ENCODE measurements at regions not wholly inside any gene's neighbourhood (a gene's known extent, or its start where the extent isn't known, plus 50 kb on each side); places are given as distances from the start of the nearest gene placed in this dataset.

DNA sequence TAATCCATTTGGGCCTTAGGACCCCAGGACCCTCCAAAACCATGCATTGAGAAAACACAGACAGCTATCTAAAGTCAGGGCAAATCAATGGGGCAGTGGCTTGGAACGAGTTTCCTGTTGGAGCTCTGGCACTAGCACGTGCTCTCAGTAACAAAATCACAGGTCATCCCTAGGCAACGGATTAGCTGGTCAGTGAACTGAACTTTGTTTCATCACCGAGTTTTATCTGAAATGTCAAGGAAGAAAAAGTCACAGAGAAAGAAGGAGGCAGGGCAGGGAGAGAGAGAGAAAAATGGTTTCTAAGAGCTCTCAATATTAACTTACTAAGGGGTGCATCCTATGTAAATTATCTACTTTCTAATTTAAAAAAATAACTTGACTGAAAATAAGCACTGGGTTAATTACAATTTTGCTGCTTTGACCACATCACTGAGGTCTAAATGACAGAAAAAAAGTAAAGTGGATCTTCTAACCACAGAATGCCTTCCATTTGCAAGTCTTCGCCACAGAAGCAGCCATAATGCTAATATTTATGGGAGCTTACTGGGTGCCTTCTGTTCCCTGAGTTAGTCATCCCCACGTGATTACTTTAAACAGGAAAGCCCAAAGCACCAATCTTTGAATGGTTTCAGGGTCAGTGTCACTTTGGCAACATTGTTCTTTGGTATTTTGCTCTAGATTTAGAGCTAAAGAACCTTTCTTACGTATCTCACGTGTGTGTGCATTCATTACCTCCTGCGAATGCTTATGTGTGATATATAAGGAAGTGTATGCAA, 503.9 kb downstream of the RASEF start:
- H3K27me3 ChIP-seq (ENCODE audit: insufficient read depth, low read length, poor library complexity), result no peaks in the 10 kb centered on the region
- H3K79me2 ChIP-seq (ENCODE audit: insufficient read depth, low read length), result no peaks in the 10 kb centered on the region
- H3K4me3 ChIP-seq (ENCODE audit: low read depth in 1 of 2, low read length in 2 of 2), result no peak overlapping the region
- TF ChIP-seq EZH2 (IDR thresholded peaks at IDR 0.05; ENCODE audit: borderline replicate concordance, low read depth, low read length, severe bottlenecking), result no peak
- TF ChIP-seq, protein P1, sequence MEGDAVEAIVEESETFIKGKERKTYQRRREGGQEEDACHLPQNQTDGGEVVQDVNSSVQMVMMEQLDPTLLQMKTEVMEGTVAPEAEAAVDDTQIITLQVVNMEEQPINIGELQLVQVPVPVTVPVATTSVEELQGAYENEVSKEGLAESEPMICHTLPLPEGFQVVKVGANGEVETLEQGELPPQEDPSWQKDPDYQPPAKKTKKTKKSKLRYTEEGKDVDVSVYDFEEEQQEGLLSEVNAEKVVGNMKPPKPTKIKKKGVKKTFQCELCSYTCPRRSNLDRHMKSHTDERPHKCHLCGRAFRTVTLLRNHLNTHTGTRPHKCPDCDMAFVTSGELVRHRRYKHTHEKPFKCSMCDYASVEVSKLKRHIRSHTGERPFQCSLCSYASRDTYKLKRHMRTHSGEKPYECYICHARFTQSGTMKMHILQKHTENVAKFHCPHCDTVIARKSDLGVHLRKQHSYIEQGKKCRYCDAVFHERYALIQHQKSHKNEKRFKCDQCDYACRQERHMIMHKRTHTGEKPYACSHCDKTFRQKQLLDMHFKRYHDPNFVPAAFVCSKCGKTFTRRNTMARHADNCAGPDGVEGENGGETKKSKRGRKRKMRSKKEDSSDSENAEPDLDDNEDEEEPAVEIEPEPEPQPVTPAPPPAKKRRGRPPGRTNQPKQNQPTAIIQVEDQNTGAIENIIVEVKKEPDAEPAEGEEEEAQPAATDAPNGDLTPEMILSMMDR (IDR thresholded peaks at IDR 0.05; ENCODE audit: borderline replicate concordance, extremely low read depth, low read length, poor library complexity, severe bottlenecking), result no peak
- H4K20me1 ChIP-seq (ENCODE audit: insufficient read depth, low read length), result no peaks in the 10 kb centered on the region
- H2AFZ ChIP-seq (ENCODE audit: low read depth, low read length), result no peak overlapping the region
- no peak overlapping the region for H3K9ac ChIP-seq (ENCODE audit: low read depth, low read length)
- no peaks in the 10 kb centered on the region for H3K4me1 ChIP-seq (ENCODE audit: insufficient read depth, low read length)
- DNase-seq, result no peak
- H3K36me3 ChIP-seq (ENCODE audit: insufficient read depth, low read length), result no peaks in the 10 kb centered on the region
- no peaks in the 10 kb centered on the region for H3K9me3 ChIP-seq (ENCODE audit: insufficient read depth, low read length, severe bottlenecking)
- no peak for ATAC-seq (ENCODE audit: insufficient read depth, low read depth)
- H3K4me2 ChIP-seq (ENCODE audit: insufficient read depth, low read length), result no peak overlapping the region
- H3K27ac ChIP-seq (ENCODE audit: low read length), result no peak overlapping the region

DNA sequence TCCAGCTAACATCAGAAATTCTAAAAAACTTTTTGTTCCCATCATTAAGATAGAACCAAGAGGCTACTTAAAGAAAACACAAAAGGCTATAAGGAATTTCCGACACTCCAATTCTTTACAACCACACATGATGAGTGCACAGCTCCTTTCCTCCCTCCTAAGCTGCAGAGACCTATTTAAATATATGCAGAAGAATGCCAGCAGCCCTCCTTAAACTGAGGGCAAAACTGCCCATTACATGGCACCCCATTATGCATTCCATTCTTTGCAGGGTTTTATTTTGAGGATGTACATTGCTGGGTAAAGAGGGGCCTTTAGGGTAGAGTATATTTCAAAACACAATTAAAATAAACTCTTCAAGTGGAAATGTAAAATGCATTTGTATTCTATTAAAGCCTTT, 502.9 kb downstream of the RASEF start:
- H3K36me3 ChIP-seq (ENCODE audit: insufficient read depth, low read length), result no peaks in the 10 kb centered on the region
- H4K20me1 ChIP-seq (ENCODE audit: insufficient read depth, low read length), result no peaks in the 10 kb centered on the region
- H2AFZ ChIP-seq (ENCODE audit: low read depth, low read length), result no peak overlapping the region
- DNase-seq (no peak), ATAC-seq (ENCODE audit: insufficient read depth, low read depth) (no peak)
- H3K4me2 ChIP-seq (ENCODE audit: insufficient read depth, low read length), result no peak overlapping the region
- no peaks in the 10 kb centered on the region for H3K79me2 ChIP-seq (ENCODE audit: insufficient read depth, low read length)
- H3K4me3 ChIP-seq (ENCODE audit: low read depth in 1 of 2, low read length in 2 of 2), result no peak overlapping the region
- TF ChIP-seq, protein P1 (IDR thresholded peaks at IDR 0.05; ENCODE audit: borderline replicate concordance, extremely low read depth, low read length, poor library complexity, severe bottlenecking), result no peak
- TF ChIP-seq EZH2 (IDR thresholded peaks at IDR 0.05; ENCODE audit: borderline replicate concordance, low read depth, low read length, severe bottlenecking), result no peak
- no peak overlapping the region for H3K9ac ChIP-seq (ENCODE audit: low read depth, low read length)
- no peaks in the 10 kb centered on the region for H3K4me1 ChIP-seq (ENCODE audit: insufficient read depth, low read length)
- no peaks in the 10 kb centered on the region for H3K27me3 ChIP-seq (ENCODE audit: insufficient read depth, low read length, poor library complexity)
- H3K27ac ChIP-seq (ENCODE audit: low read length), result no peak overlapping the region
- no peaks in the 10 kb centered on the region for H3K9me3 ChIP-seq (ENCODE audit: insufficient read depth, low read length, severe bottlenecking)

DNA sequence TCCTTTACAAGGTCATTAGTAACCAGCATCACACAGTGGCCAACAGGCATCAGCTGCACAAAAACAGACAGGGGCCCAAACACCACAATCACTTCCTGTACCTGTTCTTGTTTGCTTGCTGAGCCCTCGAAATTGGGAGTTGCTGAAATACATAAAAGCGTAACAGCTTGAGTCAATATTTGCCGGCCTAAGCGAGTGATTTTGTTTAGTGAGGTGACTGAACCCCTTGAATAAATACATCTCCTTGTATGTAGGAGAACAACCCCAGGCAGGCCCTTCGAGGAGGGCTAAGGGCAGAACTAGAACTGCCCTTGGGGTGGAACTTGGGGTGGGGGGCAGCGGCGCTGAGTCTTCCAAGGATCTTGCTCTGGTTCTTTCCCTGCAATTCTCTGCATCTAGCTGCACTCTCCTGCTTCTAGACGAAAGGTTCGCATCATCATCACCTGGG, 502.5 kb downstream of the RASEF start:
- Histone ChIP-seq H3K4me1 (ENCODE audit: insufficient read depth, low read length) (no peaks in the 10 kb centered on the region), H2AFZ (ENCODE audit: low read depth, low read length) (no peak overlapping the region), H3K9me3 (ENCODE audit: insufficient read depth, low read length, severe bottlenecking) (no peaks in the 10 kb centered on the region), H3K27me3 (ENCODE audit: insufficient read depth, low read length, poor library complexity) (no peaks in the 10 kb centered on the region), H3K4me2 (ENCODE audit: insufficient read depth, low read length) (no peak overlapping the region), H3K27ac (ENCODE audit: low read length) (no peak overlapping the region), H4K20me1 (ENCODE audit: insufficient read depth, low read length) (no peaks in the 10 kb centered on the region), H3K9ac (ENCODE audit: low read depth, low read length) (no peak overlapping the region), H3K79me2 (ENCODE audit: insufficient read depth, low read length) (no peaks in the 10 kb centered on the region), H3K36me3 (ENCODE audit: insufficient read depth, low read length) (no peaks in the 10 kb centered on the region), H3K4me3 (ENCODE audit: low read depth in 1 of 2, low read length in 2 of 2) (no peak overlapping the region)
- ATAC-seq (ENCODE audit: insufficient read depth, low read depth) (no peak), DNase-seq (no peak)
- TF ChIP-seq EZH2 (IDR thresholded peaks at IDR 0.05; ENCODE audit: borderline replicate concordance, low read depth, low read length, severe bottlenecking), result no peak
- TF ChIP-seq, protein P1 (IDR thresholded peaks at IDR 0.05; ENCODE audit: borderline replicate concordance, extremely low read depth, low read length, poor library complexity, severe bottlenecking), result no peak
